Tibial nerve (tissue), 4 donors: ENCODE measurements at regions not wholly inside any gene's neighbourhood (a gene's known extent, or its start where the extent isn't known, plus 50 kb on each side); places are given as distances from the start of the nearest gene placed in this dataset.

ENCODE experiments used
- DNase-seq, 2 donors: peaks; one replicate each; pipeline ENCODE4 v3.0.0-alpha.2; 2019; ENCODE audit warnings: low spot score in 2 of 2
- H3K27ac ChIP-seq, 4 donors: fragments of 200-600 bp; sonication (generic) in 3 of 4; one replicate each; pipeline ENCODE4 v1.5.1; 2017 to 2019; ENCODE audit warnings: mild to moderate bottlenecking in 1 of 4
- H3K27me3 ChIP-seq, 2 donors: fragments of 200-600 bp; sonication (generic) in 1 of 2; one replicate each; pipeline versions ENCODE4 v1.5.1 to v1.6.0; 2017 to 2019
- H3K36me3 ChIP-seq, 3 donors: fragments of 200-600 bp; sonication (generic); one replicate each; pipeline ENCODE4 v1.5.1; 2018 to 2019
- H3K4me1 ChIP-seq, 4 donors: fragments of 200-600 bp; sonication (generic) in 3 of 4; one replicate each; pipeline ENCODE4 v1.5.1; 2017 to 2019
- H3K4me3 ChIP-seq, 4 donors: fragments of 200-600 bp; sonication (generic) in 3 of 4; one replicate each; pipeline ENCODE4 v1.5.1; 2017 to 2019; ENCODE audit warnings: mild to moderate bottlenecking in 1 of 4, moderate library complexity in 1 of 4
- H3K9me3 ChIP-seq, 4 donors: fragments of 200-600 bp; sonication (generic) in 3 of 4; one replicate each; pipeline ENCODE4 v1.5.1; 2017 to 2019
- EP300 ChIP-seq, 2 donors: sonication (generic); formaldehyde crosslinking; IDR thresholded peaks; one replicate each; pipeline ENCODE4 v1.6.1; 2017; ENCODE audit warnings: antibody characterized with exemption in 2 of 2, mild to moderate bottlenecking in 1 of 2
- POLR2A ChIP-seq, 2 donors: fragments of 450-650 bp; IDR thresholded peaks; one replicate each; pipeline ENCODE4 v1.6.1; 2017; ENCODE audit warnings: antibody characterized with exemption in 2 of 2, mild to moderate bottlenecking in 2 of 2, moderate library complexity in 2 of 2
- WGBS, 2 donors: methylation state at CpG; one replicate each; pipeline ENCODE4 v1.1.5; 2018; 5-methylcytosine and 5-hydroxymethylcytosine counted together
- TF ChIP-seq, protein P1 (sequence below), 5 experiments: fragments of 200-600 bp in 3 of 5; fragments of 450-650 bp in 2 of 5; sonication (generic) in 3 of 5; IDR thresholded peaks; one replicate each; pipeline ENCODE4 v1.5.1; 2016 to 2019; ENCODE audit warnings: antibody characterized with exemption in 5 of 5, mild to moderate bottlenecking in 3 of 5, moderate library complexity in 2 of 5

GRCh38 chrX:107502316-107502715 lies 52.9 kb downstream of the FRMPD3 start:
- H3K4me3 ChIP-seq = no peak overlapping the region
- TF ChIP-seq, protein P1, sequence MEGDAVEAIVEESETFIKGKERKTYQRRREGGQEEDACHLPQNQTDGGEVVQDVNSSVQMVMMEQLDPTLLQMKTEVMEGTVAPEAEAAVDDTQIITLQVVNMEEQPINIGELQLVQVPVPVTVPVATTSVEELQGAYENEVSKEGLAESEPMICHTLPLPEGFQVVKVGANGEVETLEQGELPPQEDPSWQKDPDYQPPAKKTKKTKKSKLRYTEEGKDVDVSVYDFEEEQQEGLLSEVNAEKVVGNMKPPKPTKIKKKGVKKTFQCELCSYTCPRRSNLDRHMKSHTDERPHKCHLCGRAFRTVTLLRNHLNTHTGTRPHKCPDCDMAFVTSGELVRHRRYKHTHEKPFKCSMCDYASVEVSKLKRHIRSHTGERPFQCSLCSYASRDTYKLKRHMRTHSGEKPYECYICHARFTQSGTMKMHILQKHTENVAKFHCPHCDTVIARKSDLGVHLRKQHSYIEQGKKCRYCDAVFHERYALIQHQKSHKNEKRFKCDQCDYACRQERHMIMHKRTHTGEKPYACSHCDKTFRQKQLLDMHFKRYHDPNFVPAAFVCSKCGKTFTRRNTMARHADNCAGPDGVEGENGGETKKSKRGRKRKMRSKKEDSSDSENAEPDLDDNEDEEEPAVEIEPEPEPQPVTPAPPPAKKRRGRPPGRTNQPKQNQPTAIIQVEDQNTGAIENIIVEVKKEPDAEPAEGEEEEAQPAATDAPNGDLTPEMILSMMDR (IDR thresholded peaks at IDR 0.05) = no peak
- TF ChIP-seq POLR2A (IDR thresholded peaks at IDR 0.05) (no peak), EP300 (IDR thresholded peaks at IDR 0.05) (no peak)
- H3K36me3 ChIP-seq = no peaks in the 10 kb centered on the region
- WGBS, 2 donors = 40 to 51% methylated on average over 4 of the region's 4 CpGs
- H3K9me3 ChIP-seq = no peaks in the 10 kb centered on the region
- peaks cover 0 to 57% of the 10 kb centered on the region in 2 donors for H3K27me3 ChIP-seq
- DNase-seq = no peak
- no peak overlapping the region for H3K27ac ChIP-seq
- H3K4me1 ChIP-seq = peaks cover 0 to 11% (median 0%) of the 10 kb centered on the region in 4 donors

GRCh38 chrX:107504006-107504405 lies 54.6 kb downstream of the FRMPD3 start:
- WGBS, 2 donors = 45 to 54% methylated on average over 3 to 4 of the region's 4 CpGs
- Histone ChIP-seq H3K27ac (no peak overlapping the region), H3K4me1 (peaks cover 0 to 13% (median 0%) of the 10 kb centered on the region in 4 donors), H3K4me3 (no peak overlapping the region), H3K9me3 (no peaks in the 10 kb centered on the region), H3K27me3 (peaks cover 0 to 66% of the 10 kb centered on the region in 2 donors), H3K36me3 (no peaks in the 10 kb centered on the region)
- no peak for DNase-seq
- TF ChIP-seq EP300 (IDR thresholded peaks at IDR 0.05) (no peak), POLR2A (IDR thresholded peaks at IDR 0.05) (no peak)
- TF ChIP-seq, protein P1 (IDR thresholded peaks at IDR 0.05) = no peak

GRCh38 chrX:107505223-107505622 lies 55.8 kb downstream of the FRMPD3 start:
- TF ChIP-seq POLR2A (IDR thresholded peaks at IDR 0.05) (no peak), EP300 (IDR thresholded peaks at IDR 0.05) (no peak)
- TF ChIP-seq, protein P1 (IDR thresholded peaks at IDR 0.05) = no peak
- WGBS, 2 donors = 72 to 87% methylated on average over 2 of the region's 2 CpGs
- no peaks in the 10 kb centered on the region for H3K9me3 ChIP-seq
- H3K36me3 ChIP-seq = no peaks in the 10 kb centered on the region
- H3K4me3 ChIP-seq = no peak overlapping the region
- no peak for DNase-seq
- H3K4me1 ChIP-seq = peaks cover 0 to 13% (median 0%) of the 10 kb centered on the region in 4 donors
- H3K27me3 ChIP-seq = peaks cover 0 to 57% of the 10 kb centered on the region in 2 donors
- no peak overlapping the region for H3K27ac ChIP-seq

DNA sequence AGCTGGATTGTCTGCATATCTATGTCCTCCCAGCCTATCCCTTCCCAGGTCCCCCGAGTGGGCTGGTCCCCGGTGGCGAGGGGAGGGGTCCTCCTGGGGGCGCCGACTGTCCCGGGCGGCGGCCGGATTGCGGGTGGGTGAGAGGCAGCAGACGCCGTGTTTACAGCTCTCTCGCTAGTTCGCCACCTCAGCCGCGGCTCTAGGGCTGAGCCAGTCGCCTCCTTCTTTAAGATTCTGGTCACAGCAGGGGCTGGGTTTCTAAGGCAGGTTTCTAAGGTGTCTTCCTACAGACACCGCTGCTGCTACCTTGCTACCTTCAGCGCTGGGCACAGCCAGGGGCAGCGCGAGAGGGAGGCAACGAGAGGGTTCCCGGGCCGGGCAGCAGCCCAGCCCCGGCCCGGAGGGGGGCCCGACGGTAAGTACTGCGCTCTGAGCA lies 57.2 kb downstream of the FRMPD3 start:
- H3K4me1 ChIP-seq = peaks cover 0 to 13% (median 0%) of the 10 kb centered on the region in 4 donors
- DNase-seq = no peak
- H3K36me3 ChIP-seq = no peaks in the 10 kb centered on the region
- peaks cover 0 to 52% of the 10 kb centered on the region in 2 donors for H3K27me3 ChIP-seq
- TF ChIP-seq, protein P1 (IDR thresholded peaks at IDR 0.05) = no peak
- no peak for TF ChIP-seq EP300 (IDR thresholded peaks at IDR 0.05)
- TF ChIP-seq POLR2A (IDR thresholded peaks at IDR 0.05) = no peak
- 0 to 29% methylated on average over 2 to 29 of the region's 29 CpGs for WGBS, 2 donors
- H3K27ac ChIP-seq = no peak overlapping the region
- no peaks in the 10 kb centered on the region for H3K9me3 ChIP-seq
- H3K4me3 ChIP-seq = no peak overlapping the region

GRCh38 chrX:107507093-107507743 lies 57.8 kb downstream of the FRMPD3 start:
- 2 to 44% methylated on average over 19 to 44 of the region's 45 CpGs for WGBS, 2 donors
- peaks cover 0 to 52% of the 10 kb centered on the region in 2 donors for H3K27me3 ChIP-seq
- no peaks in the 10 kb centered on the region for H3K36me3 ChIP-seq
- peaks cover 0 to 13% (median 0%) of the 10 kb centered on the region in 4 donors for H3K4me1 ChIP-seq
- DNase-seq = no peak
- no peaks in the 10 kb centered on the region for H3K9me3 ChIP-seq
- H3K4me3 ChIP-seq = peak overlapping the region in 1 of 4 donors; percentile 5
- no peak overlapping the region for H3K27ac ChIP-seq
- TF ChIP-seq POLR2A (IDR thresholded peaks at IDR 0.05) (no peak), EP300 (IDR thresholded peaks at IDR 0.05) (no peak)
